AG09309 (cell line): ENCODE measurements at regions not wholly inside any gene's neighbourhood (a gene's known extent, or its start where the extent isn't known, plus 50 kb on each side); places are given as distances from the start of the nearest gene placed in this dataset.

Experiments used
- DNase-seq: peaks from one replicate; pipeline ENCODE4 v3.0.0-alpha.2; 2010; ENCODE audit warnings: low read depth
- H3K4me3 ChIP-seq: 2 replicates; pipeline ENCODE4 v1.5.1; 2011; ENCODE audit warnings: mild to moderate bottlenecking, low read depth, low read length, moderate library complexity; ENCODE audit not compliant: control insufficient read depth
- CTCF ChIP-seq: IDR thresholded peaks from 2 replicates; pipeline ENCODE4 v1.5.1; 2011; ENCODE audit warnings: mild to moderate bottlenecking, low read depth, low read length, inconsistent platforms; ENCODE audit not compliant: insufficient read depth, control insufficient read depth; ENCODE audit errors: missing control alignments

- H3K4me3 ChIP-seq = no peak overlapping the region
- TF ChIP-seq CTCF = no peak
- no peak for DNase-seq
Measured at GRCh38 chrX:776529-777230, 146.1 kb downstream of the SHOX start.

DNA sequence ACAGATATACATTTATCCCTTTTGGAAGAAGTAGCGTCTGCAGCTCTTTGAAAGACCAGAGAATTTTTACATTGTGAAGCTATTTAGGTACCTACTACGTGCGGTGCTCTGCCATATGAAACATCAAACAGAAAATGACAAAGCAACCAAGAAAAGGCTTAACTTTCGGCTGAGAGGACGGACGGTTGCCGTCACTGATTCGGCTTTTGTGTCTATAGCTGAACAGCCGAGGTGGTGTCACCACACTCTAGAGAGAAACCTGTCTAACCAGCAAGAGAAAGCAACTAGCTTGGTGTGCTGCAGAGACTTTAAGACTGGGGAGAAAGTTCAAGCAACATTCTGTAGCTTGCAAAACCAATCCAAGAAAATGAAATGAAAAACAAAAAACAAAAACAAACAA, 145.5 kb downstream of the SHOX start:
- H3K4me3 ChIP-seq = no peak overlapping the region
- DNase-seq = no peak
- no peak for TF ChIP-seq CTCF

DNA sequence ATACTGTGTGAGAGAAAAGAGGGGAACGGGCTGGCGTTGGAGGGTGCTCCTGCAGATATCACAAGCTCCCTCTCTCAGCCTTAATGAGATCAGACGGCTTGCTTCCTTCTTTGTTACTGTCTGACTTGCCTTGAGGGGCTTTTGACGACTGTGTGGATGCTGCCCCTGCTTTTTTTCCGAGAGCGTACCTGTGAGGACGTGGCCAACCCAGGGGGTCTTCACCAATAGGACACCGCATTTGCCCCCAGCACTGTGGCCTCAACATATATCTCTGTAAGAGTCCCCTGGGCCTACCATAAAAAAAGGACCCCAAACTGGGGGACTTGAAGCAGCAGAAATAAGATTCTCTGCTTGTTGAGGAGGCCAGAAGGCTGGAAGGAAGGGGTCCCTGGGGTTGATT, 143.9 kb downstream of the SHOX start:
- no peak for TF ChIP-seq CTCF
- DNase-seq = no peak
- H3K4me3 ChIP-seq = no peak overlapping the region

GRCh38 chrX:773292-774025, 142.9 kb downstream of the SHOX start:
- TF ChIP-seq CTCF = no peak
- DNase-seq = no peak
- H3K4me3 ChIP-seq = no peak overlapping the region

- TF ChIP-seq CTCF = no peak
Measured at GRCh38 chrX:771536-771935, 140.9 kb downstream of the SHOX start.

DNA sequence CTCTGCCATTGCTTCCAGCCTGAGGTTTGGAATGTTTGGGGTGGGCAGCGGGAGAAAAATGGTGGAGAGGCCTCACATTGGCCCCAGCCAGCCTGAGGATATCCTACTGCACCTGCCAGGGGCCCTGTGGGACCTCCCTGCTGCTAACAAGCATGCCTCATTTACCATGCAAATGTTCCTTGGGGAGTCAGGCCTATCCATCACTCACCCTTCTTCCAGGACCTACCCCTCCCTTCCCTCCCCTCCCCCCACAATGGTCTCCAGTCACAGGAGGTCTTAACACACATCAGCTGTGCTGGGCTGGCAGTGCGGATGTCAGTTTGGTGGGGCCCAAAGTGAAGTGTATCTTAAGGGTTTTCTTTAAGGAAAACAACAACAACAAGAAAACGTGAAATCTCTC, 139.2 kb downstream of the SHOX start:
- no peak for TF ChIP-seq CTCF
- no peak overlapping the region for H3K4me3 ChIP-seq
- no peak for DNase-seq

More at GRCh38 chrX:771536-771935, 140.9 kb downstream of the SHOX start:
- DNase-seq = no peak
- no peak overlapping the region for H3K4me3 ChIP-seq
